Activated CD4-positive, alpha-beta T cell treated with anti-CD3 and anti-CD28 coated beads, Interleukin-2, Interleukin-4, amounts not matched to agents 100 ng/mL and 50 ng/mL, durations not matched to agents 16 hours and 8 hours (primary cell): ENCODE measurements at regions not wholly inside any gene's neighbourhood (a gene's known extent, or its start where the extent isn't known, plus 50 kb on each side); places are given as distances from the start of the nearest gene placed in this dataset.
"Not testable (repeated sequence)": the region's sequence is repeated elsewhere in the genome, so short reads cannot be mapped to it uniquely, and the experiment has no call there.

ENCODE experiments used
- DNase-seq: peaks from one replicate; pipeline ENCODE4 v3.0.0-alpha.2; 2020; ENCODE audit warnings: low spot score

DNA sequence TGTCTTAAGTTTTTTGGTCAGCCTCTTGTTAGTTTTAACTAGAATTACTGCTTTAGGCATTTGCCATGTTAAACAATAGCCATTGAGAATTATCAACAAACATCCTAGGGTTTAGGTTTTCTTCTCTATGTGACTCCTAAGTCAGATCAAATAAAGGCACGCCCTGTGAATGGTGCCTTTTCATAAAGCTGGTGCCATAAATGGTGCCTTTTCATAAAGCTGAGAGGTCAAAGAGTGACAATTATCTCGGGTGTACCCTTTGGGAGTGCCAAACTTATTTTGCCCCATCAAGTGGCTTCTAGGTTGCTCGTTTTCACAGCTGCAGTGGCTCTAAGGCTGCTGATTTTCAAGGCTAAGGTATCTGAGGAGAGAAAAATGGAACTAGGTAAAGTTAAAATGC, 391.6 kb downstream of the DMRTA1 start:
- no peak for DNase-seq

DNA sequence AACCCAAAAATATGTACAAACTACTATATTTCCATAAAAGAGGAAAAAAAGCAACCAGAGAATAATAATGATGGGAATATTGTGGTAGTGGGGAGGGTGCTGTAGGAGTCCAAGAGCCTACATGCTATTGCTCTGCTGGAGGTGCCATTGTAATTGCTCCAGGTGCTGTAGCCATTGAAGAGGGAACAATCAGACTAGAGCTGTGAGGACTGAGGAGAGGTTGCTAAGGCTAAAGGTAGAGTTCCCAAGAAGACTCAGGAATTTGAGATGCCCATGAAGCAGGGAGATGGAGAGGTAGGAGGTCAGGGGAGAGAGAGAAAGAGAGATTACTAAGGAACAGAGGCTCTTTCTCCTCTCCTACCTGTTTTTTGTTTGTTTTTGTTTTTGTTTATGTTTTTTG, 394.0 kb downstream of the DMRTA1 start:
- DNase-seq, result no peak

DNA sequence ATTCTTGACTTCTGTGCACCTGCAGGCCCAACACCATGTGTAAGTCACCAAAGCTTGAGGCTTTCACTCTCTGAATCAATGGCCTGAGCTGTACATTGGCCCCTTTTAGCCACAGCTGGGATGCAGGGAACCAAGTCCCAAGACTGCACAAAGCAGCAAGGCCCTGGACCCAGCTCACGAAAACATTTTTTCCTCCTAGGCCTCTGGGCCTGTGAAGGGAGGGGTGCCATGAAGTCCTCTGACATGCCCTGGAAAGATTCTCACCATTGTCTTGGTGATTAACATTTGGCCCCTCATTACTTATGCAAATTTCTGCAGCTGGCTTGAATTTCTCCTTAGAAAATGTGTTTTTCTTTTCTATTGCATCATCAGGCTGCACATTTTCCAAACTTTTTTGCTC, 398.6 kb downstream of the DMRTA1 start:
- DNase-seq, result not testable (repeated sequence)

DNA sequence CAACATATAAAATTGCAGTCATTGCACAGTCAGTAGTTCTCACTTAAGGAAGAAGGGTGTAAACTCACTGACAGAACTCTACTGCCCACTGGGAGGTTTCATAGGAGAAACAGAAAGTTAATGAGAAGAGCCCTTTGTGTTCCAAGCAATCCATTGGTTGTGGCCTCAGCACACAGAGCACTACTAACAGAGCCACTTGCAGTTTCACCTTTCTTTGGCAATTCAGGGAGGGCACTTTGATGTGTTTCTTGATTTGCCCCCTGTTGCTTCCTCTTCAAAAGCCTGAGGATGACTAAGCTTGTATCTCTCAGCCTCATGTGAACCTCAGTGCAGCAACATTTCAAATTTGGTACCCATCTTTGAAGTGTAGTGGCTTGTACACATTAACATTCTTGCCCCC, 409.4 kb downstream of the DMRTA1 start:
- no peak for DNase-seq

DNA sequence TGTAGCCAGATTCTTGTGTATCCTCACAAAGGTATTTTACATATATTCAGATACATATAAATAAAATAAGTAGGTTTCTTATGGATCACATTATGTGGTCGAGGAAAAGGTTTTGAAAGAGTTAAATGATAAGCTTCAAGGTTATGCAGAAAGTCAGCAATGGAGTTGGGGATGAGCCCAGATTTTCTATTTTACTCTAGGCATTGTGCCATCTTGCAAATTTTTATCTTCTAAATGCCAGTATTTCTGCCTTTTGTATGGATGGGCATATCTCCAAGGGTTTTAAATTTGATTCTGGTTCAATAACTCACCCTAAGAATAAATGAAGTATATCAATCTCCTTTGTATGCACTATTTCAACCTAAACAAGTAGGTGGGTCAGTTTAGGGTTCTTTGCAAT, 410.7 kb downstream of the DMRTA1 start:
- no peak for DNase-seq

DNA sequence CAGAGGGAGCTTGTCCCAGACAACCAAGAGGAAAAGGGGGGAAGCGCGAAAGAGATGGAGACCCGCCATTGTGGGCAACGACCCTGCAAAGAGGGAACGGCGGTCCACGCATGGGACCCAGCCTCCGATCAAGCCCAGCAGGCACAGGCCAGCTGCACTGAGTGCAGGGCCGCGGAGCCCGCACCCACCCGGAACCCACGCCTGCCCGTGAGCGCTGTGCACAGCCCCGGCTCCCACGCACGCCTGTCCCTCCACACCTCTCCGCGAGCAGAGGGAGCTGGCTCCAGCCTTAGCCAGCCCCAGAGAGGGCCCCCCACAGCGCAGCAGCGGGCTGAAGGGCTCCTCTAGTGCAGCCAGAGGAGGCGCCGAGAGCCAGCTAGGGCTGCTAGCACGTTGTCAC, 416.5 kb downstream of the DMRTA1 start:
- DNase-seq, result no peak

DNA sequence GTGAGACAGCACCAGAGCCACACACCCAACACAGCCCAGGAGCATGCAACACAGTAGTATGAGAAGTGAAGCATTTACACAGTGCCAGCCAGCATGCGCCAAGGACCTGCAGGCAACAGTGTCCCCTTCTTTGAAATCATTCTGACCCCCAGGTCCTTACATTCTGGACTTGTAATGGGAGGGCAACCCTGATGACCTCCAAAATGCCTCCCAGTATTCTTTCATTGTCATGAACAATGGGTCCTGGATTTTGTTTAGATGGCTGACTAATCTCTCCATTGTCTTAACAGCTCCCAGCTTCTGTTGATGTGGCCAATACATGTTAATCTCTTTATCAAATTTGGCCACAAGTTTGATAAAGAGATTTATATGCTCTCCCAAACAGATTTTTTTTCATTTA, 417.1 kb downstream of the DMRTA1 start:
- DNase-seq, result no peak

DNA sequence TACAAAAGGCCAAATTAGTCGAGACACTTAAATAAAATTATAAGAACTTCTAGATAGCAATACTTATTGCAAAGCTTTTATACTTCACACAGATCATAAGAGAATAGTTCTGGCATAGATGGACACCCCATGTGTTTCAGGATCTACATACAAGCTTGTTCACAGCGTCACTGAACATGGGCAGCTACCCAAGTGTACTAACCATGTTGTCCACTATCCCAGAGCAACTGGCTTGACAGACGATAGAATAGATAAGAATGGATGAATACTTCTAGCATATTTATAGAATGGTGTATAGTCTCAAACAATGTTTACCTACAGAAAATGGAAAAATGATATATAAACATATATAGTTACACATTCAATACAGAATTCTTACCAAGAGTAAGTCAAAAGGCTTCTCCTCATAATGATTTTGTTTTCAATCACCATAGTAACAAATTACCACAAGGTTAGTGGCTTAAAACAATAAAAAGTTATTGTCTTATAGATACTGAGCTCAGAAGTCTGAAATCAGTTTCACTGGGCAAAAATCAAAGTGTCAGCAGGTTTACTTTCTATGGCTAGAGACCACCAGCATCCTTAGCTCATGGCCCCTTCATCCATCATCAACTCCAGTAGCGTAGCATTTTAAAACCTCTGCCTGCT, 446.7 kb downstream of the DMRTA1 start:
- no peak for DNase-seq

DNA sequence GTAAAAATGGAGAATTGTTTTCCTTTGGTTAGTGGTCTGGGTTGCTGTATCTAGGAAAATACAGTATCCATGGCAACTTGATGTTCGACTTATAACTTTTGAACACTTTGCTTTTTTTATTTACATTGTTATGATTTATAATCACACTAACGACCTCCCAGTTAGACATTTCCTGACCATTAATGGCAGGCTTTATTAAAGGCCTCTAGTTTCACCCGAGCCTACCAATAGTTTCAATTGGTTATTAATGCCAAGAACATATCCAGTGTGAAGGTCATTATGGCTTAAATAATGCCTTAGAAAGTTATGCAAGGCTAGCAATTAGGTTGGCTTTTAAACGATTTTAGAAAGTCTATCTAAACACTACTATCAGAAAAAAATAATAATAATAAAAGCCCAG, 452.0 kb downstream of the DMRTA1 start:
- DNase-seq, result no peak

DNA sequence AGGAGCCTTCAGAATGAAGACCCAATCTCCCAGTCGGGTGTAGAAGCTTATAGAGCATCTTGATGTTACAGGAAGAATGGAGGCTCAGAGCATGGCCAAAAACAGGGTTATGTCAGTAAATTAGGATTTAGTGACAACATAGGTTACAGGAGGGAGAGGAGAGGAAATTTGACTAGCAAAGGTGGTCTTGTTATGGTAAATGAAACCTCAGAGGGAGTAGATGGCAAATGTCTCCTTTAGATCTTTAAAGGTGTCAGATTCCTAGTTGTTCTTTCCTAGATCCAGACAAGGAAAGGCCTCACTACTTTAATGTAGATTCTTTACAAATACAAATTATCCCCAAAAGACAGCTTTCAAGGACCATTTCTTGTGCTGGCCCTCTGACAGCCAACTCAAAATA, 465.0 kb downstream of the DMRTA1 start:
- no peak for DNase-seq

DNA sequence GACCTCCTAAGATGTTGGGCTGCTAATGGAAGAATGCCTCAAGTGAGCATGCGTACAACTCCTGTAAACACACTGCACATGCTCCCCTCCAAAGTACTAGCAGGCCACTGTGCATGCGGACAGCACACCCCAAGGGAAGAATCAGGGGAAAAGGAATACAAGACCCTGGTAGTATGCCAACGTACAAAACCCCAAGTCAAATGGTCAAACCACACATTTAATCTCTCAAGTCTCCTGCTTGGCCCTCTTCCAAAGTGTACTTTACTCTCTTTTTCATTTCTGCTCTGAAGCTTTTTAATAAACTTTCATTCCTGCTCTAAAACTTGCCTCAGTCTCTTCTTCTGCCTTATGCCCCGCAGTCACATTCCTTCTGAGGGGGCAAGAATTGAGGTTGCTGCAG, 466.4 kb downstream of the DMRTA1 start:
- no peak for DNase-seq

DNA sequence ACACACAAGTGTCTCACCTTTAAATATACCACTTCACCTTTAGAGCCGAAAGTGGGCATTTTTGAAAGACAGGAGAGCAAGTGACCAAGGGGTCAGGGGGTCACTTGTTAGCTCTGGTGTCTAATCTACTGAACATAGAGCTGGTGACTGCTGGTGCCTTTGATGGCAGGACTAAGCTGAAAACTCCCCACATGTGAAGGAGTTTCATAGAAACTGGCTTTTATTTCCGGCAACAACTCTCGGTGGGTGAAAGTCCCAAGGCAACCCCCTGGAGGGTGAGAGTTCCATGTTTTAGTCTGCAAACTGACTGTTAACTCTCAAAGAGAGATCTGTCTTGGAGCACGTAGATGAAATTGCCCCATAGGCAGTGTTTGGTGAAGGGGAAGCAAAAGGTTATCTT, 466.9 kb downstream of the DMRTA1 start:
- DNase-seq, result no peak

DNA sequence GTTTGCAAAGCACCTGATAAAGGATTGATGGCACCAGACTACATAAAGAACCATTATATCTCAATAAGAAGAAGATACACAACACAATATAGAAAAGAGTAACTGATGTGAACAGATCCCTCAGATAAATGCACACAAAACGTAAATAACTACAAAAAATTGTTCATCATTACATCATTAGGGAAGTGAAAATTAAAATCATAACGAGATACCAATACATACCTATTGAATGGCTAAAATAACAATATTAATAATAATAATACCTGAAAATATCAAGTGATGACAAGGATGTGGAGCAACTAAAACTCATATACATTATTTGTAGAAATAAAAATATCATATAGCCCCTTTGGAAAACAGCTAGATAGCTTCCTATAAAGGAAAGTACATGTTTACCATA, 469.5 kb downstream of the DMRTA1 start:
- no peak for DNase-seq

DNA sequence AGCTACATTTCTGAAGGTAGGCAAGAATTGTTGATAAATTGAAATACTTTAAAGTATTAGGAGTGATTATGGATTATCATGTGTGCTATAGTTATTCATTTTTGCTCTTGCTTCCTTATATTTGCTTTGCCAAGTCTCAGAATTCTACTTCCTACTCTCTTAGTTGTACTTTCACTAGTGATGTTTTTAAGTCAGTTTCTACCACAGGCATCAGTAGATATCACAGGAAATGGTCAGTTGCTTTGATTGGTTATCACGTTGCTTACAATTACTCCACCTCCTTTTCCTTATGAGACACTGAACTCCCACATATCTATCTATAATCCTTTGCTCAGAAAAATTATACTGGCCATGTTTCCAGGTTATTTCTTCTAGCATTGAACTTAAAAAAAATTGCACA, 472.8 kb downstream of the DMRTA1 start:
- no peak for DNase-seq

DNA sequence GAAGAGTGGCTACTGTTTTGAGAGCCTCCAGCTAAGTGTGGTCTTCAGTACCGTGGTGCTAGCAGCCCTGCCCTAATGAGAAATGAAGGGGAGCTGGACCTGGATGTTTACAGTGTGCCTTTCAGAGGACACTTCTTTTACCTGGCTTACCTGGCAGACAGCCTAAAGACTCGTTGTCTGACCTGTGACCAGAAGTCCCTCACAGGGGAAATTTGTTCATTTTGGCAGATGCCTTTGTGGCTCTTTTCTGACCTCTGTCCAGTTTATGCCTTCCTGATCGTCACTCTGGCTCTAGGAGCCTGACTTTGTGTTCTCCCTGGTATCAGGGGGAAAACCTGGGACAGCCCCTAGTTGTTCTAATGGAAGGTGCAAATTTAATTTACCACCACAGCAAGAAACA, 475.1 kb downstream of the DMRTA1 start:
- no peak for DNase-seq

DNA sequence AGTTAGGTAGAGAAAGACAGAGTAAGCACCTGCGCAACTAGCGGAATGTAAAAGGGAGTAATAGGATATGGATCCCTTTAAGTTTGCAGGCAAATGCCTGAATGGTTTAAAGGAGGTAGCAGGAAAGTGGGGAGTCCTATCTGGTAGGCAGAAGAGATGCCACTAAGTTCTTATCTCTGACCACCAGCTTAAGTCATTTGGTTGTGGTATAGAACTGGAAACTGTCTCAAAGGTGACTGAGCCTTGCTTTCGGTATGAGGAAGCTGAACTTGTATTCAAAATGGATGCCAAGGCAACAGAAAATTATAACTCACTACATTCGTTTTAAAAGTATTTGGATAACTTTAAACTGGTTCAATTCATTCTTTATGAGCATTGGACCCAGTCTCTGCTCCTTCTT, 475.6 kb downstream of the DMRTA1 start:
- DNase-seq, result no peak

DNA sequence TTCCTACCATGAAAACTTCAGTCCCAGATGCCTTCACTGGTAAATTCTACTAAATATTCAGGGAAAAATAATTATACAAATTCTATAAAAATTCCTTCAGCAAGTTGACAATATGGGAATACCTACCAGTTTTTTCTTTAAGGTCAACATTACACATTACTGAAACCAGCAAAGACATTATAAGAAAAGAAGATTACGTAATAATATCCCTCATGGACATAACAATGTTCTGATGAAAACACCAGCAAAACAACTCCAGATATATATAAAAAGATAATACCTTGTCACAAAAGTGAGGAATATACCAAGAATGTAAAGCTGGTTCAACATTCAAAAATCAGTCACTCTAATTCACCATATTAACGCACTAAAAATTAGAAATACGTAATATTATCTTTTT, 507.9 kb downstream of the DMRTA1 start:
- no peak for DNase-seq

DNA sequence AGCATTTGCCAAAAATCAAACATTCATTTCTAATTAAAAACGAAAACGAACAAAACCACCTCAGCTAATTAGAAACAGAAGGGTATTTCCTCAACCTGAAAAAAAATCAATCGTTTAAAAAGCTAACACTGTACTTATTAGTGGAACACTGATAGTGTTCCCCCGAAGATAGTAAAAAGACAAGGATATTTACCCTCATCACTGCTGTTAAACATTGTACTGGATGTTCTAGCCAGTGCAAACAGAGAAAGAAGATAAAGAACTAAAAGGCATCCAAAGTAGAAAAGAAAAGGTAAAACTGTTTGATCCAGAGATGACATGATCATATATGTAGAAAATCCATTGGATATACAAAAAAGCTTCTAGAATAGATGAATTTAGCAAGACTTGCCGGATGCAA, 508.3 kb downstream of the DMRTA1 start:
- no peak for DNase-seq

DNA sequence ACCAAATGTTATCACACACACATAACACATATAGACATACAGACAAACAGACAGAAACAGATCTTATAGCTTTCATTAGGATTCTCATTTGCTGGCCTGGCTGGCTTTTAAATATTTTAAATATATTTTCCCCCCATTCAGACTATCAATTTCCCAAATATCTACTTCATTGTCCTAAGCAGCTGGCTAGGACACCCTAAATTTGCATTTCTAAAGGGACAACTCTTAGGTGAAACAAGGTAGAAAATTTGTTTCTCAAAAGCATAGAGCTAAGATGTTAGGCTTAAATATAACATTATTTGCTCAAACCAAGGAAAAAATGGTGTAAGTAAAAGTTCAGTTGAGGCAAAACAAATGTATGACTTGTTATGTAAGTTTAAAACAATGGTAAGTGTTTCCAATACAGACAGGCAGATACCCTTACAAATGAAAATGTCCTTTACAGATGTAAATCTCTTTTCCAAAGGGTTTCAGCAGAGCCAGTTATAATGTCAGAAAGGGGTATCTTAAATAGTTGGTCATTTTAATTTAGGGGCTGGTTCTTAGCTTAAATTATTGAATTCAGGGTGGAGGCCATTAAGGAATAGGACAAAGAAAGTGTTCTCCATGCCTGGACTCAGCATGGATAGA, 522.8 kb downstream of the DMRTA1 start:
- DNase-seq, result no peak

DNA sequence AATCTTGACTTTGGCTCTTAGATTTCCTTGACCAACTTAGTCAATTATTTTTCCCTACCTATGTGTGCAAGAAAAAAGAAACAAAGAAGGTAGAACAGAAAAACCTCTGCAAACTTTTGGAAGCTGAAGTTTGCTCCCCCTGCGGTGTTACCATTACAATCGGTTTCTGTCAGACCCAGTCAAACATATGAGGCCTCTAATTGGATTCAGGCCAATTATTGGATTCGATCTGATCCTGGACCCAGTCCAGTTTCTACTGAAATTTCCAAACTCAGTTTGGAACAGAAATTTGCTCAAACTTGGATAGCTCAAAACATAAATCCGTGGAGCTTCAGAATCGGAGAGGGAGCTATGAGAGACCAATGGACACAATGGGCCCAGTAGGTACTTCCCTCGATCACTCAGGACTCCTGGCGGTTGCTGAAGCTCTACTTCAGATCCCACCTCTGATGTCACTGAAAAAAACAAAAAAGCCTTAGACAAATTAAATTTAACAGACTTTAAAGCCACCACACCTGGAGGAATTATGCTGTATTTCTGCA, 523.9 kb downstream of the DMRTA1 start:
- DNase-seq, result no peak

DNA sequence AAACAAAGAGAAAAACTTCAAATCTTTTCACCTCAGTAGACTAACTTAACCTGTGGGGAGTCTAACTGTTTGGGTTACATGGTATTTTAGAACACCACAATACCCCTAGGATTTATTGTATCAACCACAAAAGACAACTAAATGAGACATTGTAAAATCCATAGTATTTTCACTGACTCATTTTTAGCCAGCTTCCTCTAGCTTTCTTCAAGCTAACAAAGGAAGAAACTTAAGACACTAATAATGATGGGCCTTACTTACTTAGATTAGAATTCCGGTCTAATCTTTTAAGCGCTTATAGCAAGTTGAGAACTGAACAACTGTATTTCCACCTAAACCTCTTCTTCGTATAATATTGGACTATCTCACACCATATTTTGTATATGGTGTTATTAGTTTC, 529.3 kb downstream of the DMRTA1 start:
- DNase-seq, result no peak

DNA sequence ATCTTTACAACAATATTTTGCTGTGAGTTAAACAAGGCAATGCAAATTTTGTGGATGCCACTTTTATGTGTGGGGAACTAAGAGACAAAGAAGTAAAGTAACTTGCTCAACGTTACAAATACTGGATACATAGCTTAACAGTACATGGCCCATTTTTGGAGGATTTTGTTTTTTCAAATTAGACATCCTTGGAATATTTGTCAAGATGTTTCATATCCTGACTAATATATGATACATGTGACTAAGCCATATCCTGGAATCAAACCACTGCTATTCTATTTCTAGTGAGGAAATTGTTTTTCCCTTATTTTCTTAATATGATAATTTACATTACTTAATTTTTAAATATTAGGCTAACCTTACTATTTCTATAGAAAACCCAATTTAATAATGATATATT, 529.8 kb downstream of the DMRTA1 start:
- DNase-seq, result no peak

DNA sequence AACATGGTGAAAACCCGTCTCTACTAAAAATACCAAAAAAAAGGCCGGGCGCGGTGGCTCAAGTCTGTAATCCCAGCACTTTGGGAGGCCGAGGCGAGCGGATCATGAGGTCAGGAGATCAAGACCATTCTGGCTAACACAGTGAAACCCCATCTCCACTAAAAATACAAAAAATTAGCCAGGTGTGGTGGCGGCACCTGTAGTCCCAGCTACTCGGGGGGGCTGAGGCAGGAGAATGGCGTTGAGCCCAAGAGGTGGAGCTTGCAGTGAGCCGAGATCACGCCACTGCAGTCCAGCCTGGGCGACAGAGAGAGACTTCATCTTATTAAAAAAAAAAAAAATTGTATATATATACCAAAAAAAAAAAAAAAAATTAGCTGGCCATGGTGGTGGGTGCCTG, 533.8 kb downstream of the DMRTA1 start:
- not testable (repeated sequence) for DNase-seq

DNA sequence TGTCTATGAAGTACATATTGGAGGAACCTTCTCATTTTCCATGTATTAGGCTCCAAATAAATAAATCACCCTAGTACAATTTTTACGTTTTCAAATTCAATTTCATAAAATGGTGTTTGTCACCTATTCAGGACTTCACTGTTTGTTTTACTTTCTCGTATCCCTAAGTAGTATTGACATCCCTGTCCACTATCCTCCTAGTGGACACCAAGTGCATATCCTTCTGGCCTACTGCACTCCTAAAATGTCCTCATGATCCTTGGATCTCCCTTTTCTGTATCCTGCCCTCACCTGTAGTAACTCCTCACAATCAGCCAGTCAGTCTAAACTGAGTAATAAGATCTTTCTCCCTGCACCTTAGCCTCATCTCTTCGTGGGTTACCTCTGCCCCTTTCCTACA, 539.9 kb downstream of the DMRTA1 start:
- DNase-seq, result no peak
